Fibroblast of skin of abdomen (primary cell): ENCODE measurements at regions not wholly inside any gene's neighbourhood (a gene's known extent, or its start where the extent isn't known, plus 50 kb on each side); places are given as distances from the start of the nearest gene placed in this dataset.

Experiments
- DNase-seq: peaks from one replicate; pipeline ENCODE4 v3.0.0-alpha.2; 2013

- no peak for DNase-seq
Observed at GRCh38 chr10:131810036-131810804, 90.6 kb upstream of the PPP2R2D start.

- no peak for DNase-seq
Observed at GRCh38 chr10:131810805-131811629, 89.8 kb upstream of the PPP2R2D start.

- DNase-seq = no peak
Observed at GRCh38 chr10:131811630-131812403, 89.0 kb upstream of the PPP2R2D start.

- no peak for DNase-seq
Observed at GRCh38 chr10:131812736-131813604, 87.8 kb upstream of the PPP2R2D start.

GRCh38 chr10:131814567-131815265 lies 86.1 kb upstream of the PPP2R2D start:
- DNase-seq = no peak

GRCh38 chr10:131815266-131816156 lies 85.3 kb upstream of the PPP2R2D start:
- no peak for DNase-seq

- DNase-seq = no peak
Observed at GRCh38 chr10:131816157-131816775, 84.5 kb upstream of the PPP2R2D start.

- DNase-seq = no peak
Observed at GRCh38 chr10:131816941-131817700, 83.7 kb upstream of the PPP2R2D start.

- no peak for DNase-seq
Observed at GRCh38 chr10:131817866-131818509, 82.8 kb upstream of the PPP2R2D start.

- no peak for DNase-seq
Observed at GRCh38 chr10:131818510-131819234, 82.1 kb upstream of the PPP2R2D start.

- DNase-seq = no peak
Observed at GRCh38 chr10:131819241-131820072, 81.4 kb upstream of the PPP2R2D start.

GRCh38 chr10:131820626-131821025 lies 80.2 kb upstream of the PPP2R2D start:
- no peak for DNase-seq

- no peak for DNase-seq
Observed at GRCh38 chr10:131821378-131822012, 79.3 kb upstream of the PPP2R2D start.

- no peak for DNase-seq
Observed at GRCh38 chr10:131822013-131822691, 78.7 kb upstream of the PPP2R2D start.

GRCh38 chr10:131822692-131823245 lies 78.0 kb upstream of the PPP2R2D start:
- DNase-seq = no peak
